GM23248 (cell line): ENCODE measurements at regions not wholly inside any gene's neighbourhood (a gene's known extent, or its start where the extent isn't known, plus 50 kb on each side); places are given as distances from the start of the nearest gene placed in this dataset.

Experiments used
- EZH2 ChIP-seq: fragments of 200-600 bp; sonication (generic); IDR thresholded peaks from 2 replicates; pipeline ENCODE4 v1.6.1; 2018; ENCODE audit warnings: antibody characterized with exemption, mild to moderate bottlenecking; ENCODE audit not compliant: insufficient read depth, poor library complexity, severe bottlenecking
- EZH2phosphoT487 ChIP-seq: fragments of 200-600 bp; sonication (generic); IDR thresholded peaks from 2 replicates; pipeline ENCODE4 v1.6.1; 2018; ENCODE audit warnings: antibody characterized with exemption, moderate library complexity, mild to moderate bottlenecking, low read depth; ENCODE audit not compliant: insufficient read depth

GRCh38 chr1:191895049-191895448, 263.2 kb upstream of the RGS18 start:
- TF ChIP-seq EZH2 = no peak
- TF ChIP-seq EZH2phosphoT487 = no peak
